ENCODE measurements at regions not wholly inside any gene's neighbourhood (a gene's known extent, or its start where the extent isn't known, plus 50 kb on each side); places are given as distances from the start of the nearest gene placed in this dataset.

DNA sequence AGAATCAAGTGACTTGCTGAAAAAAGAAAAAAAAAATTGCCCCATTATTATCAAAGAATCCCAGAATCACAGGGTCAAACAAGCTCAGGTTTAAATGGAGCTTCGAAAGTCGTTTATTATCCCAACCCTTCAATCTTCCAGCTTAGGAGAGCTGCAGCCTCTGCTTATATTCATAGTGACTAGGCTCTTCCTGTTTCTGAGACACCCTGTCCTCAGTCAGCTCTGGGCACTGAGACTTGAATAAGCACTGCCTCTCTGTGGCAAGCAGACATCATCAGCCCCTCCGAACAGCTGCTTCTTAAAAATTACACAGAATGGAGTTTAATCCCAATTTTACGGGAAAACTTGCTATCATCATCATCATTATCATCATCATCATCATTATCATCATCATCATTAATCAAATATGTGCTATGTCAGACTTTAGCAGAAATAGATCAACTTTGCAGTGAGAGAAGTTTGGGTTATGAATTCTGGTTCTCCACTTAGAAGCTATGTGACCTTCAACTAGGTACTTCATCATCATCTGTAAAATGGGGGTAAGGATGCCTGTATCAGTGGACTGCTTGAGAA is 614.0 kb upstream of the SYNCRIP start:
- no peaks in the 10 kb centered on the region for H3K9me3 ChIP-seq
- H3K27me3 ChIP-seq = no peaks in the 10 kb centered on the region
- no peaks in the 10 kb centered on the region for H3K36me3 ChIP-seq (replicated peaks in 1 of 2; ENCODE audit: insufficient read depth in 1 of 2, low read depth in 2 of 2)
- DNase-seq = no peak
- no peak overlapping the region for H3K27ac ChIP-seq
- intact Hi-C loops (cut with DNase I) = no loop called here
- no peak for ATAC-seq
- TF ChIP-seq, protein P1, sequence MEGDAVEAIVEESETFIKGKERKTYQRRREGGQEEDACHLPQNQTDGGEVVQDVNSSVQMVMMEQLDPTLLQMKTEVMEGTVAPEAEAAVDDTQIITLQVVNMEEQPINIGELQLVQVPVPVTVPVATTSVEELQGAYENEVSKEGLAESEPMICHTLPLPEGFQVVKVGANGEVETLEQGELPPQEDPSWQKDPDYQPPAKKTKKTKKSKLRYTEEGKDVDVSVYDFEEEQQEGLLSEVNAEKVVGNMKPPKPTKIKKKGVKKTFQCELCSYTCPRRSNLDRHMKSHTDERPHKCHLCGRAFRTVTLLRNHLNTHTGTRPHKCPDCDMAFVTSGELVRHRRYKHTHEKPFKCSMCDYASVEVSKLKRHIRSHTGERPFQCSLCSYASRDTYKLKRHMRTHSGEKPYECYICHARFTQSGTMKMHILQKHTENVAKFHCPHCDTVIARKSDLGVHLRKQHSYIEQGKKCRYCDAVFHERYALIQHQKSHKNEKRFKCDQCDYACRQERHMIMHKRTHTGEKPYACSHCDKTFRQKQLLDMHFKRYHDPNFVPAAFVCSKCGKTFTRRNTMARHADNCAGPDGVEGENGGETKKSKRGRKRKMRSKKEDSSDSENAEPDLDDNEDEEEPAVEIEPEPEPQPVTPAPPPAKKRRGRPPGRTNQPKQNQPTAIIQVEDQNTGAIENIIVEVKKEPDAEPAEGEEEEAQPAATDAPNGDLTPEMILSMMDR (IDR thresholded peaks at IDR 0.05) = no peak
- TF ChIP-seq POLR2A (IDR thresholded peaks at IDR 0.05) = no peak
- no peak overlapping the region for H3K4me3 ChIP-seq
- 56 to 67% methylated on average over 4 of the region's 4 CpGs for WGBS, 2 donors
- peaks cover 5% of the 10 kb centered on the region for H3K4me1 ChIP-seq

DNA sequence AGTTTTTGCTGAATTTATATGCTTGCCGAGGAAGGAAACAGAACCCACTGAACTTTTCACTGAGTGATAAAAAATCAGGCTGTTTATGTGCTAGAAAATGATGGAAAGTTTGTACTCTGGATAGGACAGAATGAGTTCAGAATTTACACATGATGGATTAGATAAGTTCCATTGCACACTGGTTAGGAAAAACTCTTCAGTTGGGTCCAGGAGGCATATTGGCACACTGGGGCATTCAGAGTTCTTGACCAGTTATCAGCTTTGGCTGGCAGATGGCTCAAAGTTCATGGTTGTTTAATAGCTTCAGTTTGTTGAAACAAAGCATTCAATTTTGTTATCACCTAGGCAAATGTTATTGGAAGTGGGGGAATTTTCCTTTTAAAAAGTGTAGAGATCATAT is 613.3 kb upstream of the SYNCRIP start:
- no peak overlapping the region for H3K27ac ChIP-seq
- peaks cover 5% of the 10 kb centered on the region for H3K4me1 ChIP-seq
- DNase-seq (no peak), ATAC-seq (no peak)
- H3K36me3 ChIP-seq (replicated peaks in 1 of 2; ENCODE audit: insufficient read depth in 1 of 2, low read depth in 2 of 2) = no peaks in the 10 kb centered on the region
- intact Hi-C loops (cut with DNase I) = no loop called here
- WGBS, 2 donors = 21 to 22% methylated on average over 1 of the region's 1 CpG
- no peak overlapping the region for H3K4me3 ChIP-seq
- no peak for TF ChIP-seq POLR2A (IDR thresholded peaks at IDR 0.05)
- TF ChIP-seq, protein P1 (IDR thresholded peaks at IDR 0.05) = no peak
- no peaks in the 10 kb centered on the region for H3K9me3 ChIP-seq
- no peaks in the 10 kb centered on the region for H3K27me3 ChIP-seq

DNA sequence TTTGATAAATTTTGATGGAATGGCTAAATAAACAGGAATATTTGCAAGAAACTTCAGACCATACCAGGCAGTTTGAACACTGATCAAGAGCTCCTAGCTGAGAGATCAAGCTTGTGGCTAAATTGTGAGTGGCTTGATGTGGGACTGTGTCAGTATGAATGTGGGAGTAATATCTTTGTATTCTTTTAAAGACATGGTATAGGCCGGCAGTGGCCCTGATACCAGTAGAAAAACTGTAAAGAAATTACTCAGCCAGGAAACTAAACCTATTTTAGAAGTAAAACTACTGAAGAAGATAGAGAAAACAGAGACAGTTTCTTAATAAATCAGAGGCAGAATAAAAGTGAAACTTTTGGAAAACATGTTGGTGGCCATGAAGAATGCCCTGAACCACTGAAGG is 608.4 kb upstream of the SYNCRIP start:
- DNase-seq (no peak), ATAC-seq (no peak)
- Histone ChIP-seq H3K9me3 (no peaks in the 10 kb centered on the region), H3K36me3 (replicated peaks in 1 of 2; ENCODE audit: insufficient read depth in 1 of 2, low read depth in 2 of 2) (no peaks in the 10 kb centered on the region), H3K4me1 (peaks cover 5% of the 10 kb centered on the region), H3K27me3 (no peaks in the 10 kb centered on the region), H3K27ac (no peak overlapping the region), H3K4me3 (no peak overlapping the region)
- no peak for TF ChIP-seq POLR2A (IDR thresholded peaks at IDR 0.05)
- TF ChIP-seq, protein P1 (IDR thresholded peaks at IDR 0.05) = no peak
- WGBS, 2 donors = 79 to 85% methylated on average over 1 of the region's 1 CpG
- intact Hi-C loops (cut with DNase I) = no loop called here

DNA sequence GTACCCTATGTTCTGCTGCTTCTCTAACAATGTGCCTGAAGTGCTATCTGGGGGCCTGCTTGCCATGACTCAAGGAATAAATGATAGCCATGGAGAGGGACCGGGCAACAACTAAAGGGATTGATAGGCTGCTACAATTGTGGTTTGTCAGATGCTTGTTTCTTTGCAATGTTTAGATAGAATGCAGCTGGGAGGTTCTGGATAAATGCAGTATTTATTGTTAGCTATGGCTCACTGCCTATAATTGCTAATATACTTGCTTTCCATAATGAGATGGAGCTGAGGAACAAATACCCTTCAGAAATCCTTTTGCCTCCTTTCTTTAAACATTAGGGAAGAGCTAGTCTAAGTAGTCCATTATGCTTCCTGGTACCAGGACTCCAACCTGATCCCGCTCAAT is 575.2 kb upstream of the SYNCRIP start:
- WGBS, 2 donors = 54 to 66% methylated on average over 2 of the region's 2 CpGs
- no peaks in the 10 kb centered on the region for H3K36me3 ChIP-seq (replicated peaks in 1 of 2; ENCODE audit: insufficient read depth in 1 of 2, low read depth in 2 of 2)
- intact Hi-C loops (cut with DNase I) = no loop called here
- H3K4me1 ChIP-seq = no peaks in the 10 kb centered on the region
- no peaks in the 10 kb centered on the region for H3K9me3 ChIP-seq
- no peak overlapping the region for H3K4me3 ChIP-seq
- TF ChIP-seq, protein P1 (IDR thresholded peaks at IDR 0.05) = no peak
- no peak for TF ChIP-seq POLR2A (IDR thresholded peaks at IDR 0.05)
- DNase-seq = no peak
- H3K27ac ChIP-seq = no peak overlapping the region
- no peaks in the 10 kb centered on the region for H3K27me3 ChIP-seq
- ATAC-seq = no peak

DNA sequence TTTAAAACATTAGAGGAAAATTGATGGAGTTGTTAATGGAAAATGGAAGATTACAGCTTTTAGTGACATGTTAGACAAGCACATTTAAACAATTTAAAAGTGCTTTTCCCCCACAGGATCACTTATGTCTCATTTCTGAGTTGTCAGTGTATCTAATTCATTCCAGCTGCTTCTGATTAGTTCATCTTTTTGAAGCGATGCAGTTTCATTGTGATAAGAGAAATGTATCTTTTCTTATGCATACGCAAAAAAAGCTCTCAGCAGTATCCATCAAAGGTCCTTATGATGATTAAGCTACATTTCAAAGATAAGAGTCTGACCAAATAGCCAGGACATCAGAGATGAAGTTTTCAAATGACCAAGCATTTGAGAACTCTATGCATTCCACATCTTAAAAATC is 572.6 kb upstream of the SYNCRIP start:
- WGBS, 2 donors = 62 to 68% methylated on average over 2 of the region's 2 CpGs
- no peaks in the 10 kb centered on the region for H3K9me3 ChIP-seq
- H3K4me3 ChIP-seq = no peak overlapping the region
- no peak overlapping the region for H3K27ac ChIP-seq
- no peaks in the 10 kb centered on the region for H3K27me3 ChIP-seq
- H3K36me3 ChIP-seq (replicated peaks in 1 of 2; ENCODE audit: insufficient read depth in 1 of 2, low read depth in 2 of 2) = no peaks in the 10 kb centered on the region
- ATAC-seq (no peak), DNase-seq (no peak)
- no peaks in the 10 kb centered on the region for H3K4me1 ChIP-seq
- TF ChIP-seq, protein P1 (IDR thresholded peaks at IDR 0.05) = no peak
- no peak for TF ChIP-seq POLR2A (IDR thresholded peaks at IDR 0.05)
- intact Hi-C loops (cut with DNase I) = no loop called here

Measured in body of pancreas (tissue), 4 donors.